RWPE2 (cell line): ENCODE measurements at regions not wholly inside any gene's neighbourhood (a gene's known extent, or its start where the extent isn't known, plus 50 kb on each side); places are given as distances from the start of the nearest gene placed in this dataset.

ENCODE experiments used
- ATAC-seq: fragments of 200-7000 bp; cut with Tn5 transposase; 3 replicates; pipeline ENCODE4 v1.9.1; 2021; ENCODE audit warnings: low read depth
- DNase-seq: peaks from one replicate; pipeline ENCODE4 v3.0.0-alpha.2; 2020; ENCODE audit warnings: low spot score
- H3K27ac ChIP-seq: fragments of 450-650 bp; 2 replicates; pipeline ENCODE4 v1.5.1; 2017; ENCODE audit warnings: mild to moderate bottlenecking; ENCODE audit not compliant: poor library complexity, severe bottlenecking
- H3K27me3 ChIP-seq: fragments of 250-450 bp; sonication (Bioruptor Pico); 2 replicates; pipeline ENCODE4 v1.5.1; 2021; ENCODE audit warnings: mild to moderate bottlenecking, moderate library complexity; ENCODE audit not compliant: insufficient read depth, poor library complexity, severe bottlenecking
- H3K36me3 ChIP-seq: fragments of 250-450 bp; sonication (Bioruptor Pico); 2 replicates; pipeline ENCODE4 v1.5.1; 2020; ENCODE audit warnings: low read depth, mild to moderate bottlenecking, moderate library complexity
- H3K4me1 ChIP-seq: fragments of 250-450 bp; sonication (Bioruptor Pico); 2 replicates; pipeline ENCODE4 v1.5.1; 2021; ENCODE audit warnings: mild to moderate bottlenecking, moderate library complexity; ENCODE audit not compliant: insufficient read depth, poor library complexity, severe bottlenecking
- H3K4me3 ChIP-seq: fragments of 250-450 bp; sonication (Bioruptor Pico); 2 replicates; pipeline ENCODE4 v1.5.1; 2021; ENCODE audit warnings: mild to moderate bottlenecking, moderate library complexity; ENCODE audit not compliant: severe bottlenecking
- H3K9me3 ChIP-seq: fragments of 250-450 bp; sonication (Bioruptor Pico); 2 replicates; pipeline ENCODE4 v1.5.1; 2021; ENCODE audit warnings: mild to moderate bottlenecking, moderate library complexity; ENCODE audit not compliant: severe bottlenecking
- TF ChIP-seq, protein P1 (sequence below): fragments of 450-650 bp; IDR thresholded peaks from one replicate; pipeline ENCODE4 v1.5.1; 2017; ENCODE audit warnings: mild to moderate bottlenecking, moderate library complexity; ENCODE audit not compliant: poor library complexity, severe bottlenecking

- no peak for DNase-seq
- TF ChIP-seq, protein P1, sequence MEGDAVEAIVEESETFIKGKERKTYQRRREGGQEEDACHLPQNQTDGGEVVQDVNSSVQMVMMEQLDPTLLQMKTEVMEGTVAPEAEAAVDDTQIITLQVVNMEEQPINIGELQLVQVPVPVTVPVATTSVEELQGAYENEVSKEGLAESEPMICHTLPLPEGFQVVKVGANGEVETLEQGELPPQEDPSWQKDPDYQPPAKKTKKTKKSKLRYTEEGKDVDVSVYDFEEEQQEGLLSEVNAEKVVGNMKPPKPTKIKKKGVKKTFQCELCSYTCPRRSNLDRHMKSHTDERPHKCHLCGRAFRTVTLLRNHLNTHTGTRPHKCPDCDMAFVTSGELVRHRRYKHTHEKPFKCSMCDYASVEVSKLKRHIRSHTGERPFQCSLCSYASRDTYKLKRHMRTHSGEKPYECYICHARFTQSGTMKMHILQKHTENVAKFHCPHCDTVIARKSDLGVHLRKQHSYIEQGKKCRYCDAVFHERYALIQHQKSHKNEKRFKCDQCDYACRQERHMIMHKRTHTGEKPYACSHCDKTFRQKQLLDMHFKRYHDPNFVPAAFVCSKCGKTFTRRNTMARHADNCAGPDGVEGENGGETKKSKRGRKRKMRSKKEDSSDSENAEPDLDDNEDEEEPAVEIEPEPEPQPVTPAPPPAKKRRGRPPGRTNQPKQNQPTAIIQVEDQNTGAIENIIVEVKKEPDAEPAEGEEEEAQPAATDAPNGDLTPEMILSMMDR, result no peak
- no peaks in the 10 kb centered on the region for H3K4me1 ChIP-seq
- H3K27ac ChIP-seq, result no peak overlapping the region
- H3K4me3 ChIP-seq, result no peak overlapping the region
- H3K9me3 ChIP-seq, result peaks cover 4% of the 10 kb centered on the region
- H3K36me3 ChIP-seq, result no peaks in the 10 kb centered on the region
- ATAC-seq, result no peak
- no peaks in the 10 kb centered on the region for H3K27me3 ChIP-seq
Observed at GRCh38 chr11:13902523-13902922, 60.0 kb upstream of the SPON1 start.

- TF ChIP-seq, protein P1, result no peak
- Histone ChIP-seq H3K27me3 (no peaks in the 10 kb centered on the region), H3K27ac (no peak overlapping the region), H3K9me3 (peaks cover 4% of the 10 kb centered on the region), H3K36me3 (no peaks in the 10 kb centered on the region), H3K4me1 (no peaks in the 10 kb centered on the region), H3K4me3 (no peak overlapping the region)
- ATAC-seq (no peak), DNase-seq (no peak)
Observed at GRCh38 chr11:13905137-13905781, 57.3 kb upstream of the SPON1 start.

DNA sequence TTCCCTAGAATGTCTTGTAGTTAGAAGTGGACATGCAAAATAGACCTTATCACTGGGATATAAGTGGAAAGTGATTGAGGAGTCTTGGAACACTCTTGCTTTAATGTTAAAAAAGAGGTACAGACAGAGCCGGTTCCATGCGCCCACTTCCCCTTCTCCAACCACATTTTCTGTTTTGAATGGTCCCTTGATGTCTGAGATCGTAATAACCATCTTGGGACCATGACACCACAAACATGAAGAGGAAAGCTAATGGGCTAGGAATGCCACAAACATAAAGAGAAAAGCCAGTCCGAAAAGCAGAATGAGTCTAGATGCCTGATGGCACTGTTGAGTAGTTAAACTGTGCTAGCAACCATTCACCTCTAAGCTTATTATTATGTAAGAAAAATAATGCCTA, 54.8 kb upstream of the SPON1 start:
- TF ChIP-seq, protein P1, result no peak
- Histone ChIP-seq H3K27ac (no peak overlapping the region), H3K4me3 (no peak overlapping the region), H3K27me3 (no peaks in the 10 kb centered on the region), H3K4me1 (no peaks in the 10 kb centered on the region), H3K9me3 (peaks cover 4% of the 10 kb centered on the region), H3K36me3 (no peaks in the 10 kb centered on the region)
- ATAC-seq, result no peak
- DNase-seq, result no peak

- ATAC-seq (no peak), DNase-seq (no peak)
- no peak overlapping the region for H3K27ac ChIP-seq
- peaks cover 4% of the 10 kb centered on the region for H3K9me3 ChIP-seq
- H3K27me3 ChIP-seq, result no peaks in the 10 kb centered on the region
- H3K36me3 ChIP-seq, result no peaks in the 10 kb centered on the region
- no peak overlapping the region for H3K4me3 ChIP-seq
- TF ChIP-seq, protein P1, result no peak
- no peaks in the 10 kb centered on the region for H3K4me1 ChIP-seq
Observed at GRCh38 chr11:13908535-13908934, 54.0 kb upstream of the SPON1 start.
